ENCODE measurements at regions not wholly inside any gene's neighbourhood (a gene's known extent, or its start where the extent isn't known, plus 50 kb on each side); places are given as distances from the start of the nearest gene placed in this dataset.
"Not testable (repeated sequence)": the region's sequence is repeated elsewhere in the genome, so short reads cannot be mapped to it uniquely, and the experiment has no call there.

GRCh38 chr18:68426731-68427315, 288.1 kb downstream of the TMX3 start:
- DNase-seq, result no peak

GRCh38 chr18:68418881-68419280, 296.0 kb downstream of the TMX3 start:
- no peak for DNase-seq

- DNase-seq, result no peak
Observed at GRCh38 chr18:68418226-68418868, 296.6 kb downstream of the TMX3 start.

GRCh38 chr18:68417826-68418225, 297.1 kb downstream of the TMX3 start:
- no peak for DNase-seq

- no peak for DNase-seq
Observed at GRCh38 chr18:68417166-68417799, 297.6 kb downstream of the TMX3 start.

- no peak for DNase-seq
Observed at GRCh38 chr18:68414407-68414806, 300.5 kb downstream of the TMX3 start.

- DNase-seq, result no peak
Observed at GRCh38 chr18:68409576-68409975, 305.3 kb downstream of the TMX3 start.

- no peak for DNase-seq
Observed at GRCh38 chr18:68406761-68407160, 308.1 kb downstream of the TMX3 start.

- DNase-seq, result no peak
Observed at GRCh38 chr18:68402784-68403183, 312.1 kb downstream of the TMX3 start.

- DNase-seq, result no peak
Observed at GRCh38 chr18:68400889-68401288, 314.0 kb downstream of the TMX3 start.

GRCh38 chr18:68399721-68400120, 315.2 kb downstream of the TMX3 start:
- DNase-seq, result no peak

- DNase-seq, result no peak
Observed at GRCh38 chr18:68397241-68398035, 317.5 kb downstream of the TMX3 start.

GRCh38 chr18:68394705-68395104, 320.2 kb downstream of the TMX3 start:
- no peak for DNase-seq

- no peak for DNase-seq
Observed at GRCh38 chr18:68391801-68392200, 323.1 kb downstream of the TMX3 start.

- no peak for DNase-seq
Observed at GRCh38 chr18:68387246-68387645, 327.7 kb downstream of the TMX3 start.

- not testable (repeated sequence) for DNase-seq
Observed at GRCh38 chr18:68383979-68384378, 330.9 kb downstream of the TMX3 start.

- no peak for DNase-seq
Observed at GRCh38 chr18:68376926-68377325, 338.0 kb downstream of the TMX3 start.

GRCh38 chr18:68362907-68363306, 352.0 kb downstream of the TMX3 start:
- DNase-seq, result no peak

GRCh38 chr18:68355637-68356036, 359.3 kb downstream of the TMX3 start:
- DNase-seq, result no peak

GRCh38 chr18:68354176-68354575, 360.7 kb downstream of the TMX3 start:
- no peak for DNase-seq

- DNase-seq, result no peak
Observed at GRCh38 chr18:68342039-68342659, 372.8 kb downstream of the TMX3 start.

- no peak for DNase-seq
Observed at GRCh38 chr18:68340606-68341005, 374.3 kb downstream of the TMX3 start.

GRCh38 chr18:68330658-68331057, 384.2 kb downstream of the TMX3 start:
- no peak for DNase-seq

Measured in CD4-positive, alpha-beta T cell treated with Interleukin-17A for 1 hour (primary cell).